Activated CD8-positive, alpha-beta memory T cell treated with anti-CD3 and anti-CD28 coated beads for 48 hours (primary cell): ENCODE measurements at regions not wholly inside any gene's neighbourhood (a gene's known extent, or its start where the extent isn't known, plus 50 kb on each side); places are given as distances from the start of the nearest gene placed in this dataset.
"Not testable (repeated sequence)": the region's sequence is repeated elsewhere in the genome, so short reads cannot be mapped to it uniquely, and the experiment has no call there.

Experiments
- DNase-seq, 3 experiments: peaks; one replicate each; pipeline ENCODE4 v3.0.0-alpha.2; 2020; ENCODE audit warnings: low read depth in 2 of 3, low spot score in 2 of 3

GRCh38 chr9:124164811-124165210 is 92.9 kb upstream of the NEK6 start:
- no peak for DNase-seq

- no peak for DNase-seq
Measured at GRCh38 chr9:124174433-124174832, 83.3 kb upstream of the NEK6 start.

- DNase-seq = not testable (repeated sequence)
Measured at GRCh38 chr9:124177522-124177921, 80.2 kb upstream of the NEK6 start.

DNA sequence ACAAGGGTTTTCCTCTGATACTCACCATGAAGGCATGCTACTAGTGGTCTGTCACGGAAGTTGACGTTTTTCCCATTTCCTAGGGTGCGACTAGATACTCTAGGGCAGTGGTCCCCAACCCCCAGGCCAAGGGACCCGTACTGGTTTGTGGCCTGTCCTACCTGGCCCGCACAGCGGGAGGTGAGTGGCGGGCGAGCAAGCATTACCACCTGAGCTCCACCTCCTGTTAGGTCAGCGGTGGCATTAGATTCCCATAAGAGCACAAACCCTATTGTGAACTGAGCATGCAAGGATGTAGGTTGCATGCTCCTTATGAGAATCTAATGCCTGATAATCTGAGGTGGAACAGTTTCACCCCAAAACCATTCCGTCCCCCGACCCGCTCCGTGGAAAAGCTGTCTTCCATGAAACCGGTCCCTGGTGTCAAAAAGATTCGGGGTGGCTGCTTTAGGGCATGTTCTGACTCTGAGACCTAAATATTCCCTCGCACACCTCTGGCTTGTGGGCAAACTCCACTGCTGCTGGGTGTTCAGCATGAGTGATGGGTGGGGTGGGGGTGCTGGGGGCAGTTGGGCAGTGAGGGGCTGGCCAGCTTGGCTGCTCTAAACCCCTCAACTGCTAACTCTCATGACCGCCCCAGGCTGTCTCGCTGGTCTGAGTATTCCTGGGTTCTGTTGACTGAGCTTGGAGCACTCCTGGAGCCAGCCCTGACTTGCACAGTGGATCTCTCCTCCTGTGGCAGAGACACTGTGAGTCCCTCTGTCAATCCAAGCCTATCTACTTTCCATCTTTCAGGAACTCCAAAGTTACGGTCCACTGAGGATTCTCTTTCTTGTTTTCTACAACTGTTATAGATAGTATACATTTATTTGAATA is 78.3 kb upstream of the NEK6 start:
- no peak for DNase-seq

DNA sequence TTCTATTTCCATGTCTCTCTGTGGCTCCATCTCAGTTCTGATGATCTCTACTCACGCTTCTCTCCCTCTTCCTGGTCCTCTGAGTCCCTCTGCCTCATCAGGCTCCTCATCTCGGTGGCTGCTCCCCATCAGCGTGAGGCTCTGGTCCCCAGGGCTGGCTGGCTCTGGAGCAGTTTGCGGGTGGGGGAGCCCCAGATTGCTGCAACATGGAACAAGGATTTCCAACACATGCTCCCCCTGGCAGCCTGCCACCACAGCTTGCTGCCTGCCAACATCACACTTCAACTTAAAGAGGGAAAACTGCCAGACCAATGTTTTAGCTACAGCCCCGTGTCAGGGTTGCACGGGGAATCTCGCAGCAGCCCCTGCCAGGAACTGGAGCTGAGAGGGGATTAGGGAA is 77.2 kb upstream of the NEK6 start:
- no peak for DNase-seq

DNA sequence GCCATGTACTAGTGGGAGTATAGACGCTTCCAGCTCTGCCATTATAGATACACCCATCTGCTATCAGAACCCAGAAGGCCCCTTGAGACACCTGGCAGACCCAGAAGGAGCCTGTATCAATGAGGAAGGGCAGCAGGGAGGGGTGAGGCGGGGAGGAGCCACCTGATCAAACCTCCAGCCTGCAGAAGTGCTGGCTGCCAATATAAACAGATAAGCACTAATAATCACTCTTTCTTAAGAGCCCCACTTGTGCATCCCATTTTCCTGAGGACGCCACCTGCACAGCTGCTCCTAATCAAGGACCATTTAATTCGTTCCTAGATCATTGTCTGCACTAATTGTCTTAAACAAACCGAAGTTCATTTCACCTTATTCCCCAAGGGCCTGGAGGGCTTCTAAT is 75.0 kb upstream of the NEK6 start:
- DNase-seq = no peak

GRCh38 chr9:124183772-124184171 is 74.0 kb upstream of the NEK6 start:
- no peak for DNase-seq

- no peak for DNase-seq
Measured at GRCh38 chr9:124185413-124185812, 72.3 kb upstream of the NEK6 start.

DNA sequence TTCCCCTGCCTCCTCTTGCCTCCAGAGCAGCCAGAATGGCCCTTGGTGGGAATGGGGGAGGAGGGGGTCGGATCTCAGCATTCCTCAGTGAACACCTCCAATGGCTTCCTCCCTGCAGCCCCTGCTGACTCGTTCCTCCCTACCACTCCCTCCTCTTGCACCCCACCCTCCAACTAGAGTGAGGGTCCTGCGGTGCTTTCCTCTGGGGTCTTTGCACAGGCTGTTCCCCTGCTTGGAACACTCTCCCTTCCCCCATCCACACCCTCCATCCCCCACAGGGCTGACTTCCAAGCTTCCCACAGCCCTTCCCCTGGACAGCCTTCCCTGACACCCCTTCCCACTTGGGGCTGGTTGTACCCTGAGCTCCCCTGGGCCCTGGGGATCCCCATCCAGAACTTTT is 70.4 kb upstream of the NEK6 start:
- no peak for DNase-seq

- DNase-seq = no peak
Measured at GRCh38 chr9:124188331-124189110, 69.2 kb upstream of the NEK6 start.

- no peak for DNase-seq
Measured at GRCh38 chr9:124190761-124191160, 67.0 kb upstream of the NEK6 start.

DNA sequence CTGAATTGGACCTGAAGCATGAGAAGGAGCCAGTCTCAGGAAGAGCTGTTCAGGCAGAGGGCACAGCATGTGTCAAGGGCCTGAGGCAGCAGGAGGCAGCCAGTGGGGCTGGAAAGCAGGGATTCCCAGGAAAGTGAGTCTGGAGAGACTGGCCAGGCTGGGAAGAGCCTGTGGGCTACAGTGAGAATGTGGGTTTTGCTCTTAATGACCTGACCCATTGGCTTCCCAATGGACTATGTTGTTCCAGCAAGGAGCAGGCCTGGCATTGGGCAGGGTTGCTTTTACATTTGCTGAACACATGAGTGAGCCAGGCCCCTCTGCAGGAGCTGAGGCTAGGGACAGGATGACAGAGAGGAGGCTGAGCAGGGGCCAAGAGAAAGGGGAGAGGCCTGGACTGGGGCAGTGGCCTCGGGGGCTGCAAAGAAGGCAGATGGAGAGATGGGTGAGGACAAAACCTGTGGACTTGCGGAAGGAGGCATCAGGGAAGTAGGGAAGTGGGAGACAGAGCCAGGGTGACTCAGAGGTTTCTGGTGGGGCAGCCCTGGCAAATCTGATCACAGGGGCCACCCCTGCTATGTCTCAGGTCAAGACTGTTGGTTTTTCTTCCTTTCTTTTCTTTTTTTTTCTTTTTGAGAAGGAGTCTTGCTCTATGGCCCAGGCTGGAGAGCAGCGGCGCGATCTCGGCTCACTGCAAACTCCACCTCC is 65.9 kb upstream of the NEK6 start:
- no peak for DNase-seq

DNA sequence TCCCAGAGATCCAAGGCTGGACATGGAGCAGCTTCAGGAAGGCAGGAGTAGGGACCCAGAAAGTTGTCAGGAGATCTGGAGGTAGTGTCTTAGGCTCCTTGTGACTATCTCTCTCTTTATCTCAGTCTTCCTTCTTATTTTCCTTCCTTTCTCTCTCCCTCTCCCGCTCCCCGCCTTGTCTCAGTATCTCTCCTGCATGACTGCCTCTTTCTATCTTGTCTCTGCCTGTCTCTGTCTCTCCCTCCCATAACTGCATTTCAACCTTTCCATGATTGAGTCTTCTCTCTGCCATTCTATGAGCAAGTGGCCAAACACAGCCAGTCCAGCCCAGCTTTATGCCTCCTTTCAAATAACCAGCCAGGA is 61.0 kb upstream of the NEK6 start:
- DNase-seq = no peak

GRCh38 chr9:124197177-124198095 is 60.3 kb upstream of the NEK6 start:
- no peak for DNase-seq

DNA sequence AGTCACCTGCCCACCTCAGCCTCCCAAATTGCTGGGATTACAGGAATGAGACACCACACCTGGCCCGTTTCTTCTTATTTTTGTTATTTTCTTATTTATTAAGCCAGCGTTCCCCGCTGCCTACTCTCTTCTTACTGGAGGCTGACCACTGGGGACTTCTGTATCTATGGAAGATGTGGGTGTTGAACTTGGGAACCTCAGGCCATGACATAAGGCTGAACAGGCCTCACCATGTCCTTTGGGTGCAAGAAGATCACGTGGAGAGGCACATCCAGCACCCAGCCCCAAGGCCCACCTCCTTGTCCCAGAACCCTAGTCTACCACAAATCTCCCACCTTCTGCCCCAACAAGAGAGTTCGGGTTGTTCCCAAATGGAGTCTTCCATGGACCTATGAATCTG is 59.4 kb upstream of the NEK6 start:
- DNase-seq = no peak

DNA sequence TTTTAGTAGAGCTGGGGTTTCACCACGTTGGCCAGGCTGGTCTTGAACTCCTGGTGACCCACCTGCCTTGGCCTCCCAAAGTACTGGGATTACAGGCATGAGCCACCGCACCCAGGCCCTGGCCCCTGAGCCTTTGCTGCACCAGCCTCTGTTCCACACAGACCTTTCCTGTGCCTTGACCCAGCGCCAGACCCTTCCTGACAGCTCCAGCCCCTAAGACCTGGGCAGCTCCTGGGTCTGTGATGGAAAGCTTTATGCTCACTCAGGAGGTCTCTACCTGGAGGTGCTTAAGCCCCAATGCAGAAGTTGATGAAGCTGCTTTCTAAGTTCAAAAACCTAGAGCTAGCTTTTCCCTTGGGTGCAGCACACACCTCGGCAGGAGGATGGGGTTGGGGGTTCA is 58.8 kb upstream of the NEK6 start:
- no peak for DNase-seq

- DNase-seq = no peak
Measured at GRCh38 chr9:124199474-124199873, 58.3 kb upstream of the NEK6 start.

- peak in 2 of 3 experiments; percentile 62 to 77 for DNase-seq
Measured at GRCh38 chr9:124202447-124202971, 55.2 kb upstream of the NEK6 start.

GRCh38 chr9:124205686-124206352 is 51.9 kb upstream of the NEK6 start:
- no peak for DNase-seq

GRCh38 chr9:124206391-124206790 is 51.4 kb upstream of the NEK6 start:
- DNase-seq = no peak
